ENCODE measurements at regions not wholly inside any gene's neighbourhood (a gene's known extent, or its start where the extent isn't known, plus 50 kb on each side); places are given as distances from the start of the nearest gene placed in this dataset.

GRCh38 chr10:113977174-113977573, 66.5 kb upstream of the ADRB1 start:
- Histone ChIP-seq H3K79me2 (ENCODE audit: insufficient read depth, low read length) (no peaks in the 10 kb centered on the region), H3K4me2 (ENCODE audit: low read length) (no peak overlapping the region), H3K4me1 (ENCODE audit: control insufficient read depth in 1 of 2, insufficient read depth in 2 of 2, low read length in 2 of 2) (peaks cover under 1 to 7% of the 10 kb centered on the region in 2 experiments; a peak in 3 of 4 replicates), H3K4me3 (replicated peaks in 1 of 2; ENCODE audit: low read depth in 1 of 2, low read length in 2 of 2) (no peak overlapping the region), H3K9me2 (ENCODE audit: insufficient read depth) (no peaks in the 10 kb centered on the region), H3K9ac (ENCODE audit: low read length) (no peak overlapping the region), H2AFZ (ENCODE audit: low read depth, low read length, poor library complexity, severe bottlenecking) (no peak overlapping the region), H3K27me3 (ENCODE audit: insufficient read depth, low read length) (no peaks in the 10 kb centered on the region), H3K36me3 (ENCODE audit: control insufficient read depth in 1 of 2, insufficient read depth in 2 of 2, low read length in 2 of 2) (no peaks in the 10 kb centered on the region), H3K9me3 (ENCODE audit: control insufficient read depth in 1 of 2, insufficient read depth in 1 of 2, low read depth in 1 of 2, low read length in 2 of 2) (peaks cover 3 to 6% of the 10 kb centered on the region in 2 experiments; a peak in 1 of 4 replicates), H3K27ac (ENCODE audit: low read depth, low read length) (no peak overlapping the region), H4K20me1 (ENCODE audit: insufficient read depth) (no peaks in the 10 kb centered on the region)
- RAD21 ChIA-PET (ENCODE audit: low non-redundant PET in 1 of 2, low total read pairs in 2 of 2, uncharacterized antibody in 2 of 2, unreplicated experiment in 2 of 2): no interaction called here
- ATAC-seq (no peak), DNase-seq (ENCODE audit: low read depth, low spot score) (no peak)
- TF ChIP-seq CEBPB (IDR thresholded peaks at IDR 0.05; ENCODE audit: low read depth) (no peak), MAX (IDR thresholded peaks at IDR 0.05) (no peak), REST (IDR thresholded peaks at IDR 0.05; ENCODE audit: low read depth) (no peak), SRF (IDR thresholded peaks at IDR 0.05; ENCODE audit: low read depth) (no peak), ZFX (IDR thresholded peaks at IDR 0.05) (no peak), ZNF274 (IDR thresholded peaks at IDR 0.05; ENCODE audit: low read depth, low read length) (no peak), JUND (IDR thresholded peaks at IDR 0.05) (no peak), ATF3 (IDR thresholded peaks at IDR 0.05) (no peak), POLR2A (IDR thresholded peaks at IDR 0.05; ENCODE audit: borderline replicate concordance, extremely low read depth, insufficient read depth, insufficient read length) (no peak), CTCF (IDR thresholded peaks at IDR 0.05 in 2 of 3, conservative IDR thresholded peaks at IDR 0.05 in 1 of 3; ENCODE audit: borderline replicate concordance in 1 of 3, insufficient read depth in 1 of 3, low read depth in 2 of 3, low read length in 2 of 3) (no peak), EZH2phosphoT487 (IDR thresholded peaks at IDR 0.05; ENCODE audit: borderline replicate concordance) (no peak), EGR1 (IDR thresholded peaks at IDR 0.05; ENCODE audit: low read depth) (no peak), EZH2 (IDR thresholded peaks at IDR 0.05) (no peak), RAD21 (IDR thresholded peaks at IDR 0.05; ENCODE audit: low read depth) (no peak), SIN3A (IDR thresholded peaks at IDR 0.05; ENCODE audit: low read depth) (no peak)
- intact Hi-C loops (cut with micrococcal nuclease): no loop called here
- BruUV-seq (replicated peaks): no TSS peak
- POLR2A ChIA-PET: no interaction called here
- CTCF ChIA-PET: no interaction called here
